HK-2 (cell line): ENCODE measurements at regions not wholly inside any gene's neighbourhood (a gene's known extent, or its start where the extent isn't known, plus 50 kb on each side); places are given as distances from the start of the nearest gene placed in this dataset.
"Not testable (repeated sequence)": the region's sequence is repeated elsewhere in the genome, so short reads cannot be mapped to it uniquely, and the experiment has no call there.

Experiments
- DNase-seq: peaks from one replicate; pipeline ENCODE4 v3.0.0-alpha.2; 2018; ENCODE audit not compliant: unreplicated experiment

- no peak for DNase-seq
Measured at GRCh38 chr7:152905949-152906348, 146.4 kb downstream of the ACTR3B start.

GRCh38 chr7:152907042-152907761 lies 147.7 kb downstream of the ACTR3B start:
- DNase-seq = no peak

- no peak for DNase-seq
Measured at GRCh38 chr7:152909280-152909679, 149.7 kb downstream of the ACTR3B start.

GRCh38 chr7:152909683-152910544 lies 150.4 kb downstream of the ACTR3B start:
- no peak for DNase-seq

GRCh38 chr7:152910545-152911225 lies 151.1 kb downstream of the ACTR3B start:
- DNase-seq = no peak

- DNase-seq = no peak
Measured at GRCh38 chr7:152911226-152911560, 151.6 kb downstream of the ACTR3B start.

- no peak for DNase-seq
Measured at GRCh38 chr7:152911922-152912321, 152.4 kb downstream of the ACTR3B start.

- DNase-seq = no peak
Measured at GRCh38 chr7:152912511-152912910, 153.0 kb downstream of the ACTR3B start.

- no peak for DNase-seq
Measured at GRCh38 chr7:152913492-152913891, 153.9 kb downstream of the ACTR3B start.

- no peak for DNase-seq
Measured at GRCh38 chr7:152914014-152914844, 154.7 kb downstream of the ACTR3B start.

- DNase-seq = not testable (repeated sequence)
Measured at GRCh38 chr7:152914845-152915102, 155.2 kb downstream of the ACTR3B start.

- no peak for DNase-seq
Measured at GRCh38 chr7:152922318-152923081, 162.9 kb downstream of the ACTR3B start.

- no peak for DNase-seq
Measured at GRCh38 chr7:152923711-152924110, 164.2 kb downstream of the ACTR3B start.

GRCh38 chr7:152924238-152924637 lies 164.7 kb downstream of the ACTR3B start:
- DNase-seq = no peak

- DNase-seq = no peak
Measured at GRCh38 chr7:152924826-152925411, 165.4 kb downstream of the ACTR3B start.

GRCh38 chr7:152925412-152926147 lies 166.0 kb downstream of the ACTR3B start:
- DNase-seq = no peak

- DNase-seq = no peak
Measured at GRCh38 chr7:152931633-152932032, 172.1 kb downstream of the ACTR3B start.

- no peak for DNase-seq
Measured at GRCh38 chr7:152937282-152937681, 177.7 kb downstream of the ACTR3B start.

- DNase-seq = not testable (repeated sequence)
Measured at GRCh38 chr7:152946616-152947015, 187.1 kb downstream of the ACTR3B start.

- DNase-seq = no peak
Measured at GRCh38 chr7:152947686-152948085, 188.1 kb downstream of the ACTR3B start.
